DND-41 (cell line): ENCODE measurements at regions not wholly inside any gene's neighbourhood (a gene's known extent, or its start where the extent isn't known, plus 50 kb on each side); places are given as distances from the start of the nearest gene placed in this dataset.

Experiments used
- ATAC-seq: fragments of 200-7000 bp; cut with Tn5 transposase; 3 replicates; pipeline ENCODE4 v1.9.1; 2021; ENCODE audit warnings: low read depth; ENCODE audit not compliant: insufficient read depth
- DNase-seq: peaks from one replicate; pipeline ENCODE4 v3.0.0-alpha.2; 2020
- H2AFZ ChIP-seq: 2 replicates; pipeline ENCODE4 v1.6.0; 2012; ENCODE audit warnings: low read depth, low read length
- H3K27ac ChIP-seq: 2 replicates; pipeline ENCODE4 v1.5.1; 2012; ENCODE audit warnings: low read length, inconsistent platforms
- H3K27me3 ChIP-seq: fragments of 200-600 bp; sonication (generic); 2 replicates; pipeline ENCODE4 v1.6.0; 2012; ENCODE audit warnings: low read length, mild to moderate bottlenecking, inconsistent platforms; ENCODE audit not compliant: insufficient read depth, poor library complexity
- H3K36me3 ChIP-seq: 2 replicates; pipeline ENCODE4 v1.5.1; 2012; ENCODE audit warnings: low read length, inconsistent platforms; ENCODE audit not compliant: insufficient read depth
- H3K4me1 ChIP-seq: 2 replicates; pipeline ENCODE4 v1.5.1; 2012; ENCODE audit warnings: mild to moderate bottlenecking, low read length; ENCODE audit not compliant: insufficient read depth
- H3K4me2 ChIP-seq: 2 replicates; pipeline ENCODE4 v1.6.0; 2012; ENCODE audit warnings: mild to moderate bottlenecking, moderate library complexity, low read length, inconsistent platforms; ENCODE audit not compliant: insufficient read depth
- H3K4me3 ChIP-seq, 2 experiments: fragments of 200-600 bp in 1 of 2; shearing (Covaris generic) in 1 of 2; 2 replicates each; pipeline ENCODE4 v1.5.1; 2012 to 2016; ENCODE audit warnings: inconsistent platforms in 2 of 2, low read length in 2 of 2, mild to moderate bottlenecking in 2 of 2, low read depth in 1 of 2, moderate library complexity in 1 of 2
- H3K79me2 ChIP-seq: 2 replicates; pipeline ENCODE4 v1.6.0; 2012; ENCODE audit warnings: low read length, inconsistent platforms; ENCODE audit not compliant: insufficient read depth
- H3K9ac ChIP-seq: 2 replicates; pipeline ENCODE4 v1.6.0; 2012; ENCODE audit warnings: low read depth, mild to moderate bottlenecking, inconsistent platforms, low read length, moderate library complexity
- H3K9me3 ChIP-seq: 2 replicates; pipeline ENCODE4 v1.5.1; 2012; ENCODE audit warnings: low read length, moderate library complexity, mild to moderate bottlenecking, inconsistent platforms; ENCODE audit not compliant: insufficient read depth, severe bottlenecking
- H4K20me1 ChIP-seq: 2 replicates; pipeline ENCODE4 v1.6.0; 2012; ENCODE audit warnings: low read length; ENCODE audit not compliant: insufficient read depth
- EZH2 ChIP-seq: IDR thresholded peaks from 3 replicates; pipeline ENCODE4 v1.6.1; 2012; ENCODE audit warnings: borderline replicate concordance, low read depth, mild to moderate bottlenecking, moderate library complexity, low read length, inconsistent platforms; ENCODE audit not compliant: severe bottlenecking
- TF ChIP-seq, protein P1 (sequence below): IDR thresholded peaks from 2 replicates; pipeline ENCODE4 v1.5.1; 2012; ENCODE audit warnings: borderline replicate concordance, low read length, moderate library complexity, mild to moderate bottlenecking; ENCODE audit not compliant: poor library complexity, severe bottlenecking; ENCODE audit errors: extremely low read depth

GRCh38 chr10:124213899-124214510 lies 120.6 kb upstream of the CHST15 start:
- H2AFZ ChIP-seq, result no peak overlapping the region
- no peak overlapping the region for H3K9ac ChIP-seq
- H3K4me3 ChIP-seq, result no peak overlapping the region
- no peak for DNase-seq
- H4K20me1 ChIP-seq, result no peaks in the 10 kb centered on the region
- H3K27me3 ChIP-seq, result no peaks in the 10 kb centered on the region
- no peak for ATAC-seq
- H3K9me3 ChIP-seq, result peaks cover 9% of the 10 kb centered on the region
- no peaks in the 10 kb centered on the region for H3K79me2 ChIP-seq
- no peak overlapping the region for H3K4me2 ChIP-seq
- peaks cover 14% of the 10 kb centered on the region for H3K4me1 ChIP-seq
- H3K36me3 ChIP-seq, result no peaks in the 10 kb centered on the region
- no peak for TF ChIP-seq EZH2
- TF ChIP-seq, protein P1, sequence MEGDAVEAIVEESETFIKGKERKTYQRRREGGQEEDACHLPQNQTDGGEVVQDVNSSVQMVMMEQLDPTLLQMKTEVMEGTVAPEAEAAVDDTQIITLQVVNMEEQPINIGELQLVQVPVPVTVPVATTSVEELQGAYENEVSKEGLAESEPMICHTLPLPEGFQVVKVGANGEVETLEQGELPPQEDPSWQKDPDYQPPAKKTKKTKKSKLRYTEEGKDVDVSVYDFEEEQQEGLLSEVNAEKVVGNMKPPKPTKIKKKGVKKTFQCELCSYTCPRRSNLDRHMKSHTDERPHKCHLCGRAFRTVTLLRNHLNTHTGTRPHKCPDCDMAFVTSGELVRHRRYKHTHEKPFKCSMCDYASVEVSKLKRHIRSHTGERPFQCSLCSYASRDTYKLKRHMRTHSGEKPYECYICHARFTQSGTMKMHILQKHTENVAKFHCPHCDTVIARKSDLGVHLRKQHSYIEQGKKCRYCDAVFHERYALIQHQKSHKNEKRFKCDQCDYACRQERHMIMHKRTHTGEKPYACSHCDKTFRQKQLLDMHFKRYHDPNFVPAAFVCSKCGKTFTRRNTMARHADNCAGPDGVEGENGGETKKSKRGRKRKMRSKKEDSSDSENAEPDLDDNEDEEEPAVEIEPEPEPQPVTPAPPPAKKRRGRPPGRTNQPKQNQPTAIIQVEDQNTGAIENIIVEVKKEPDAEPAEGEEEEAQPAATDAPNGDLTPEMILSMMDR, result no peak
- H3K27ac ChIP-seq, result no peak overlapping the region

DNA sequence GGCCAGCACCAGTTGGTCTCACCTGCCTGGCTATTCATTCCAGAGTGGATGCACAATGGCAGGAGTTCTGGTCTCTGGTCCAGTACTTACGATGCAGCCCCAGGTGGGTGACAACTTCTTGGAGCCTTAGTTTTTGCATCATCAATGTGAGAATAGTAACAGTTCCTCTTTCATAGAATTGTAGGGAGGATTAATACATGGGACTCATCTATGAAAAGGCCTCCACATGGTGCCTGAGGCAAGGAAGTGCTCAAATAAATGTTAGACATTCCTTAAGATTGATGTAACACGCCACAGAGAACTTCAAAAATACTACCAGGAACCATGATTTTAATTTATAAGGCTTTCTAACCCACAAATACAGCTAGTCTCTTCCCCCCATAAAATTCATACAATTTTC lies 120.1 kb upstream of the CHST15 start:
- ATAC-seq, result no peak
- Histone ChIP-seq H3K27ac (no peak overlapping the region), H3K36me3 (no peaks in the 10 kb centered on the region), H3K4me1 (peaks cover 14% of the 10 kb centered on the region), H3K9me3 (peaks cover 9% of the 10 kb centered on the region), H3K4me3 (no peak overlapping the region), H4K20me1 (no peaks in the 10 kb centered on the region), H3K79me2 (no peaks in the 10 kb centered on the region), H2AFZ (no peak overlapping the region), H3K9ac (no peak overlapping the region), H3K4me2 (no peak overlapping the region), H3K27me3 (no peaks in the 10 kb centered on the region)
- TF ChIP-seq, protein P1, result no peak
- no peak for TF ChIP-seq EZH2
- no peak for DNase-seq

DNA sequence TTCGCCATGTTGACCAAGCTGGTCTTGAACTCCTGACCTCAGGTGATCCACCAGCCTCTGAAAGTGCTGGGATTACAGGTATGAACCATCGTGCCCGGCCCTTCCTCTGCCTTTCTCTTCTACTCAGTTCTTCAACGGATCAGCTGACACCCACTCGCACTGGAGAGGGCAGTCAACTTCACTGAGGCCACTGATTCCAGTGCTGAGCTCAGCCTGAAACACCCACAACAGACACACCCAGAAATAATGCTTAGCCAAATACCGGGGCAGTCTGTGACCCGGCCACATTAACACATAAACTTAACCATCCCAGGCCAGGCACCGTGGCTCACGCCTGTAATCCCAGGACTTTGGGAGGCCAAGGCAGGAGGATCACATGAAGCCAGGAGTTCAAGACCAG lies 119.3 kb upstream of the CHST15 start:
- no peak overlapping the region for H2AFZ ChIP-seq
- H3K27ac ChIP-seq, result no peak overlapping the region
- no peak for ATAC-seq
- H3K27me3 ChIP-seq, result no peaks in the 10 kb centered on the region
- H3K79me2 ChIP-seq, result no peaks in the 10 kb centered on the region
- no peak overlapping the region for H3K4me2 ChIP-seq
- no peak overlapping the region for H3K4me3 ChIP-seq
- H4K20me1 ChIP-seq, result no peaks in the 10 kb centered on the region
- no peak overlapping the region for H3K9ac ChIP-seq
- no peak for DNase-seq
- TF ChIP-seq, protein P1, result no peak
- TF ChIP-seq EZH2, result no peak
- H3K36me3 ChIP-seq, result no peaks in the 10 kb centered on the region
- H3K9me3 ChIP-seq, result peaks cover 9% of the 10 kb centered on the region
- peaks cover 14% of the 10 kb centered on the region for H3K4me1 ChIP-seq

- no peaks in the 10 kb centered on the region for H3K36me3 ChIP-seq
- H3K4me2 ChIP-seq, result no peak overlapping the region
- DNase-seq, result no peak
- peaks cover 14% of the 10 kb centered on the region for H3K4me1 ChIP-seq
- ATAC-seq, result no peak
- no peaks in the 10 kb centered on the region for H3K27me3 ChIP-seq
- H3K27ac ChIP-seq, result no peak overlapping the region
- H3K4me3 ChIP-seq, result no peak overlapping the region
- H4K20me1 ChIP-seq, result no peaks in the 10 kb centered on the region
- no peaks in the 10 kb centered on the region for H3K79me2 ChIP-seq
- no peak overlapping the region for H3K9ac ChIP-seq
- TF ChIP-seq EZH2, result no peak
- TF ChIP-seq, protein P1, result no peak
- no peak overlapping the region for H2AFZ ChIP-seq
- H3K9me3 ChIP-seq, result peaks cover 9% of the 10 kb centered on the region
These were observed 118.5 kb upstream of the CHST15 start for GRCh38 chr10:124211921-124212320.
